KG1 (cell line): ENCODE measurements at regions not wholly inside any gene's neighbourhood (a gene's known extent, or its start where the extent isn't known, plus 50 kb on each side); places are given as distances from the start of the nearest gene placed in this dataset.

Source experiments
- DNase-seq: peaks from one replicate; lab custom pipeline; 2025; lab: John Stamatoyannopoulos, UW

GRCh38 chr4:18388039-18388438 lies 366.5 kb upstream of the LCORL start:
- no peak for DNase-seq

DNA sequence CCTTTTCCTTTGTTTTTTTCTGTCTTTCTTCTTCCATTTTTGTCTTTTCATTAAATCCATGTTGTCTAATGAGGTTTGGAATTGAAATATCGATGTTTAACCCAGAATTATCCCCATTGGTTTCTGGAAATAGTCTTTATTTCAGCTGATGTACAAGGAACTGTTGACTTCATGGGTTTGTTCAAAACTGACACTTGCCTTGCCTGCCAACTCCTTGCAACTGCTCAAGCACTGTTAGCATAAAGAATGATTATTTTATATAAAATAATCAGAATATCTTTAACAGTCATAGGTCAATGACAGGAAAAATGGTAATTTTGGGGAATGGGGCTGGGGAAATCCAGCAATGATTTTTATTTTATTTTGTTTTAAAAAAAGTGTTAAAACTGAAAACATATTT lies 359.6 kb upstream of the LCORL start:
- no peak for DNase-seq

DNA sequence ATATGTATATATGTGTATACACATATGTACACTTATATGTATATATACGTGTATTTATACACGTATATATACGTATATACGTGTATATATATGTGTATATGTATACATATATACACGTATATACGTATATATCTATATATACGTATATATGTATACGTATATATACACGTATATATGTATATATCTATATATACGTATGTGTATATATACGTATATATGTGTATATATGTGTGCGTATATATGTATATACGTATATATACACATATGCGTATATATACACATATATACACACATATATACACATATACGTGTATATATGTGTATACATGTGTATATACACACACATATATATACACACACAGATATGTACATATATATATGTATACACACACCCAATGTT lies 348.0 kb upstream of the LCORL start:
- DNase-seq: no peak

- no peak for DNase-seq
Measured at GRCh38 chr4:18366892-18367291, 345.3 kb upstream of the LCORL start.

DNA sequence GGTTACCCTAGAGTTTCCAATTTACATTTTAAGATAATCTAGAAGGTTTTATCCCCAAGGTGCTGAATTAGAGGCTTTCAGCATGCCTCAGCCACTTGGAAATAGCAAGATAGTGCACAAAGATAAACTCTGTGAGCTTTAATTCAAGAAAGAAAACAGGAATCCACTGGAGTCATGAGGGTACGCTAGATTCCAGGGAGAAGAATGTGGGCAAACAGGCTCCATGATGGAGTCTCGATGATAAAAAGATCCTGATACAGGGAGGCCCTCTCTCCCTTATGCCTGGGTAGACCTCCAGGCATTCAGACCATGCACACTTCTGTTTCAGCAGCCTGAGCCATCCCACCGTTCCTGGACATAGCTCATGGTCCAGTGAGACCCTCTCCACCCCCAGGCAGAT lies 344.6 kb upstream of the LCORL start:
- no peak for DNase-seq

- DNase-seq: no peak
Measured at GRCh38 chr4:18343581-18343980, 322.0 kb upstream of the LCORL start.

DNA sequence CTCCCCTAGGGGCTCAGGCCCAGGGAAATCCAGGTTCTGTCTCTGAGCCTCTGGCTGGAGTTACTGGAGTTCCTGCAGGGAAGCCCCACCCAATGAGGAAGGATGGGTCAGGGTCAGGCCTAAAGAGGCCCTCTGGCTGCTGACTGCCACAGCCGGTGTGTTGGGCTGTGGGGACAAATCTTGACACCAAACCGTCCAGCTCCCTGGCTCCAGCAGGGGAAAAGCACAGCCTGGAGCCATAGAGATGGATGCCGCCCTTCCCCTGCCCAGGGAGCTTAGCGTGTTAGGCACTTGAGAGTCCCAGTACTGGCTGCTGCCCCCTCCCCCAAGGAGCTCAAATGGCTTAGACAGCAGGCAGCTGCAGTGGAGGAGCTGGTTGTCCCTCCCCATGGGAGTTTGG lies 321.3 kb upstream of the LCORL start:
- DNase-seq: no peak

DNA sequence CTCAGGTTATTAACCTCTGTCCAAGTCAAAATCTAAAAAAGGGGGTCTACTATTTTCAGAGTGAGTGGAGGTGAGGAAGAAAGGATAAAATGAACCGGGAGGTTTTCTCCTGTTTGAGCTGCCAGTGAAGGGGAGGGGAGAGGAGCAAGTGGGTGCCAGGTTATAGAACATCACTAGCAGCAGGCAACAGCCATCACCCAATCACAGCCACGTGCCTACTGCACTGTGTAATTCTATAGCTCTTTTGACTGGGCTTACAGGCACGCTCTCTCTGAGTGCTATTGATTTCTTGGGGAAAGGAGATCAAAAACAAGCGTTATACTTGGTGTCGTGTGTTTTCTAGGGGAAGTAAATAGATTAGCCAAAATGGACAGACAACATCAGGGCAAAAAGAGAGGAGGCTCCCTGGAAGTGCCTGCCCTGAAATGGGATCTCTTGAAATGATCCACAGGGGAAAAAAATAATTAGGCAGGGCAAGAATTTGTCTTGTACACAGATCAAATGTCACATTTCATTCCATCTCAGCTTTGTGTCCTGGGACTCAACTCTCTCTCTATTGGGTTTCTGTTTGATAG lies 300.5 kb upstream of the LCORL start:
- no peak for DNase-seq

DNA sequence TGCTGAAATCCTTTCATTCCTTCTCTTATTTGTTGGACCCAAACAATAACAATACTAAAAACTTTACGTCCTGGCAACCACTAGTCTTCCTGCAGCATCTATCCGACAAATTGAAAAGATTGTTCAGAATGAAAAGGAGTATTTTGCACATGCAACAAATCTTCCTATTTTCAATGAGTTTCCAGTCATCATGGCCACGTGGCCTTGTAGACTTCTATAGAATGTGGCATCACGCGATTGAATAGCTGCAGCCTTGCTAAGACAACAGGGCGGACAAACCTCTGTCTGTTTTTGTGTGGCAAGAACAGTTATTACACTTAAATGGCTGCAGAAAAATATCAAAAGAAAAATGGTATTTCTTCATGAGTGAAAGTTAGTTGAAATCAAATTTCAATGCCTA lies 297.9 kb upstream of the LCORL start:
- DNase-seq: no peak

DNA sequence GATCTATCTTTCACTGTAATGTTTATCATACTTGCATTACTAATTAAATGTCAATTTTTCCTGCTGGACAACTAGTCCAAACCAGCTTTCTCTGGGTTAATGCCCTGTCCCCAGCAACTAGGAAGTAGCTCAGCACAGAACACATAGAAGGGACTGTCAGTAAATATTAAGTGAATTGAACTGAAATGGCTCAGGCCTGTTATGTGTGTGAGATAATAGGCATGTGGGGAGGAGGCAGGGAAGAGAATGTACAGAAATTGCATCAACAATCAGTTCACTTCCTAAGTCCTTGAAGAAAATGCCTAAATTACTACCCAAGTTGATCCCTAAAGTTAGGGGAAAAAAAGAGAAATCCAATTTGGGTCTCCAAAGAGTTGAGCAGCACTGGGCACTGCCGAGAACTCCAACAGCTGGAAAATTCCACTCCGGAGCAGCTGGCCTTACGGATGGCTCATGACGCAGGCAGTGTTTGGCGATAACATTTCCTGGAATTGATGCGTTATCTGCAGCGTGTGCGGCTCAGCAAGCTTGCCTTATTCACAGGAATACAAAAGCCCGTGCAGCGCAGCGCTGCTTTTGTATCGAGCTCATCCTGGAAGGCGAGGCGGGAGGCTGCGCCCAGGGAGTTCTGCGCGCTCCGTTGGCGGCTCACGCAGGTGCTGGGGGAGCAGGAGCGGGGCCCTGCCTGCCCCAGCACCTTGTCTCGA lies 297.3 kb upstream of the LCORL start:
- no peak for DNase-seq

GRCh38 chr4:18314731-18315130 lies 293.2 kb upstream of the LCORL start:
- DNase-seq: no peak

- no peak for DNase-seq
Measured at GRCh38 chr4:18297684-18298083, 276.1 kb upstream of the LCORL start.

DNA sequence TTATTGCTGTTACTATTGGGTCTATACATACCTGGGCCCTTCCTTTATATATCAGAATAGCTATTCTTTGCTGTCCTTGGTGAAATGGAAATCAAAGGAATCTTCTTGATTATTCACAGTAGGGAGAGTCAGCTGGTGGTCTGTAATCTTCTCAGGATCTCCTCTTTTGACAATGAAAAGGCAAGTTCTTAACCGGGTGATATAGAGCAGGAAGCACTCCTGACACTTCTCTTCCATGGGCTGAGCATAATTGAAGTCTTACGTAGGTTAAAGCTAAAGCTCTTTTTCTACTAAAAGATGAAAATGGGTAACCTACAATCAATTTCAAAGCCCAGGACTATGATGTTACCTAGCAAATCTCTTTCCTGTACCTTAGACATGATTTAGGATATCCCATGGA lies 274.9 kb upstream of the LCORL start:
- no peak for DNase-seq

DNA sequence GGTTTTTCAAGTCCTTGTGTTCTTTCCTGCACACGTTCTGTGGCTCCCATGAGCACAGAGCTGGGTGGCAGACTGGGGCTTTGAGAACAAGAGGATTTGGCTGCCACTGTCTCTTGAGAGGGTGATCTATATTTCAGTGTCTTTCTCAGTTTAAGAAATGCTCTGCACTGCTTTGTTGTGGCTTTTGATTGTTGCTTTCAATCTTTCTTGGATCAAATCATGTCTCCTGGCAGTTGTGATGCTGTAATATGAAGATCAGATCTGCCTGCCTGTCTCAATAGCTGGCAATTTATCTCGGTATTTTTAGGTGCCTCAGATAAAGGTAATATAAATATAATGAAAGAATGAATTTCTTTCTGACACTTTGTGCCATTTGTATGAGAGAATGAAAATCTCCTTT lies 273.3 kb upstream of the LCORL start:
- DNase-seq: no peak

DNA sequence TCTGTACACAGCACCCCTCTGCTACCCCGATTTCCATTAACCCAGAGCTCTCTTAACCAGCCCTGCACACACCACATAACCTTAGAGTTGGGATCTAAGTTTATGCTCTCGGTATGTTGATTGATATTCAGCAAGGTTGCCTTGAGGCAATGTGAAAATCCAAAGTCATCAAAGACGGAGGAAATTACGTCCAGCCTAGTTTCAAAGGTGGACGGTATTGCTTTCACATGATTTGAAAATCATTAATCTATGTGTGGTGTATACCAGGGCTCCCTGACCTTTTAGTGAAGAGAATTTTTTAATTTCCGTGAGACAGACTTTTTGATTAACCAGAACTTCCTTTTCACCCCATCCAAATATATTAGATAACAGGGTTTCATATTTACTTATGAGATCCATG lies 272.5 kb upstream of the LCORL start:
- DNase-seq: no peak

- no peak for DNase-seq
Measured at GRCh38 chr4:18292411-18292810, 270.9 kb upstream of the LCORL start.

DNA sequence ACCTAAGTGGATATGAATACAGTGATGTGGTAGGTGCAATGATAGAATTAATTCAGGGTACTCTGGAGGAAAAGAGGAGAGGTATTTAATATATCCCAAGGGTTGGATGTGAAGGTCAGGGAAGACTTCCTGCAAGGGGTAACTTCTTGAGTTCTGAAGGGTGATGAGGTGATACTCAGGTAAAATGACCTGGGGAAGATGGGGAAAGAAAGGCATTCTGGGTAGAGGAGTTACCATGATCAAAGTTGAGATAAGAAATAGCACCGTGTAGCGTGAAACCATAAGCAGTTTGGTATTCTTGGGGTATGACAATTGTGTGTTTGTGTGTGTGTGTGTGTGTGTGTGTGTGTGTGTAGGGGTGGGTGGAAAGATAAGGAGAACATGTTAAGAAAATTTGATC lies 270.4 kb upstream of the LCORL start:
- no peak for DNase-seq

DNA sequence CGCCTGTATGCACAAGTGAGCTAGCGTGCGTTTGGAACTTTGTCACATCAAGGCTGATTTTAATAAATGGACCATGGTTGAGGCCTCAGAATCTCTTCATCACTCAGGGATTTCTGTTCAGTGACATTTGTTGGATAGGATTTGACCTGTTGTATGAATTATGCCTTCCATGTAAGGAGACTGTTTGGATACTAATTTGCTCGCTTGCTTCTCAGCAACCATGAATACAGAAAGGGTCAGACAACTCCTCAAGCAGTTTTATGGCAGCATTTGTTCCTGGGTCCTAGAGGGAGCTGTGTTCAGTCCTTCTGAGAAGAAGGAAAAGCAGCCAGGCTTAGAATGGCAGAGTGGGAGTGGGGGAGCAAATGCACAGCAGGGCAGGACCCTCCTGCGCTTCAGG lies 269.7 kb upstream of the LCORL start:
- DNase-seq: no peak

DNA sequence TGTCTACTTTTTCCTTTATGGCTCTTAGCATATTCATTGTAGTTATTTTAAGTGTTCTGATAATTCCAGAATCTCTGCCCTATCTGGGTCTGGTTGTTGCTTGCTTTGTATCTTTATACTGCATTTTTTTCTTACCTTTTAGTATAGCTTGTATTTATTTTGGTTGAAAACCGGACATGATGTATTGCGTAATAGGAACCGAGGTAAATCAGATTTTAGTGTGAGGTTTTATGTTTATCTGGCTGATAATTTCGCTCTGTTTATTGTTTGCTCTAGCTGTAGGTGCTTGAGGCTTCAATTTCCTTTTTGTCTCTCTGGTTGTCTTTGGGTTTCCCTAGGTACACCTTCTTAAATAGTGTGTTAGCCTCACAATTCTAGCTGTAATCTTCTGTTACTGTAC lies 263.8 kb upstream of the LCORL start:
- DNase-seq: no peak

DNA sequence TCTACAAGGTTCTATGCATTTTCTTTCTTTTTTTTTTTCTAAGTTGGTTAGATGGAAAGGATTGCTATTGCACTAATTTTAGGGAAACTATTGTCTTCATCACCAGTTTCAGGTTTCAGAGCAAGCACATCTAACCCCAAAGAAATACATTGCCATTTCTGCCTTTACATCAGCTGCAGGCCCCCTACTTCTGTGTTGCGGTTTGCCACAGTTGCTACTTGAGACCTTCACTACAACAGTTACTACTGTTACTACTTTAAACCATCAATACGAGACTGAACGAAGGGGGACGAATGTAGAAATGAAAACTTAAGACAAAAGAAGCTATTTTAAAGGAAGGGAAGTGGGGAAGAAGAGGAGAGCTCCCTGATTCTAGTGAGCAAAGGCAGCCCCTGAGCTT lies 256.7 kb upstream of the LCORL start:
- no peak for DNase-seq

DNA sequence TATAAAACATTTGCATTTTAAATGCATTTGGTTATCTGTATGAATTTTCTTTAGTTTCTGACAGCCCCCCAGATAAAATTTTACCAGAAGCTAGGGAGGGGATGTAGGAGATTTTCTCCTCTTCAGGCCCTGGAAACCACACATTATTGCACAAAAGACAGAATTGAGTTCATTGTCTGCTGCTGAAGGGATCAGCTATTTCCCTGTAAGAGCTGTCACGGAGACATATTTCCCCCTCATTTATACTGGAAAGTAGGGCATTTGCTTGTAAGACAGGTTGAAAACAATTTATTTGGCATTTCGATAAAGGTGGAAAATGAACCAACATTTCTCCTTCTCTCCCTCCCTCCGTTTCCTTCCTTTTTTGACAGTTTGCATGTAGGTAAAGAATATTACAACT lies 241.3 kb upstream of the LCORL start:
- DNase-seq: no peak

DNA sequence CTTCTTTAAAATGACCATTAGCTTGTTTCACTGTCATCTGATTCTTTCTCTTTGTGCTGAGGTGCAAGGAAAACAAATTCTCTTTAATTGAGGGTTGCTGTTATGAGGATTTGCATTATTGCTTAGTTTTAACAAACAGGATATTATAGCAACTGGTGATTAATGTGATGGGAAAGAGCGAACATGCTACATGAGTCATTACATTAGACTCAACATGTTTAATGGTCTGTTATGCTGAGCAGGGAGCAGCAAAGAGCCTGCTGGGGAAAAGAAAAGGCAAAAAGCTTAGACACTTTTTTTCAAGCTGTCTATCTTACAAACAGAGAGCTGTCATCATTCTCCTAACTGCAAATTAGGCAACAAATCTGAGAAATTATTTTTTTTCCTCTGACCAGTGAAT lies 230.5 kb upstream of the LCORL start:
- DNase-seq: no peak

- no peak for DNase-seq
Measured at GRCh38 chr4:18250564-18250963, 229.0 kb upstream of the LCORL start.

- no peak for DNase-seq
Measured at GRCh38 chr4:18248611-18249010, 227.1 kb upstream of the LCORL start.
